Natural killer cell (primary cell): ENCODE measurements at regions not wholly inside any gene's neighbourhood (a gene's known extent, or its start where the extent isn't known, plus 50 kb on each side); places are given as distances from the start of the nearest gene placed in this dataset.

Experiments
- ATAC-seq, 3 donors: fragments of 150-1000 bp in 2 of 3; fragments of 200-7000 bp in 1 of 3; cut with Tn5 transposase; 1 replicate in 1 of 3; 2 replicates in 2 of 3; pipeline ENCODE4 v1.10.0; 2021; ENCODE audit warnings: mild to moderate bottlenecking in 2 of 3, moderate library complexity in 2 of 3
- DNase-seq, 2 donors: peaks; one replicate each; pipeline versions ENCODE4 v3.0.0 to v3.0.0-alpha.2; 2013 to 2021; ENCODE audit warnings: mixed read lengths in 1 of 2
- H3K27ac ChIP-seq: one replicate; pipeline ENCODE4 v1.5.1; 2013; ENCODE audit warnings: mild to moderate bottlenecking, low read length
- H3K27me3 ChIP-seq: one replicate; pipeline ENCODE4 v1.6.1; 2013; ENCODE audit warnings: low read length; ENCODE audit not compliant: control insufficient read depth, insufficient read depth
- H3K36me3 ChIP-seq: one replicate; pipeline ENCODE4 v1.6.1; 2013; ENCODE audit warnings: low read length; ENCODE audit not compliant: control insufficient read depth, insufficient read depth
- H3K4me1 ChIP-seq: one replicate; pipeline ENCODE4 v1.6.1; 2013; ENCODE audit warnings: low read length; ENCODE audit not compliant: control insufficient read depth, insufficient read depth
- H3K4me3 ChIP-seq: one replicate; pipeline ENCODE4 v1.5.1; 2013; ENCODE audit warnings: low read length
- H3K9me3 ChIP-seq: one replicate; pipeline ENCODE4 v1.6.1; 2013; ENCODE audit warnings: low read length; ENCODE audit not compliant: control insufficient read depth, insufficient read depth
- H3K27ac Mint-ChIP-seq, 2 donors: one replicate each; pipeline ENCODE4 v1.8.0; 2022; ENCODE audit warnings: mild to moderate bottlenecking in 2 of 2, mixed read lengths in 2 of 2, moderate library complexity in 1 of 2
- H3K27me3 Mint-ChIP-seq, 2 donors: one replicate each; pipeline ENCODE4 v1.8.0; 2022; ENCODE audit warnings: low read depth in 2 of 2, mixed read lengths in 2 of 2
- H3K36me3 Mint-ChIP-seq: one replicate; pipeline ENCODE4 v1.8.0; 2022; ENCODE audit warnings: mixed read lengths
- H3K4me1 Mint-ChIP-seq, 2 donors: one replicate each; pipeline ENCODE4 v1.8.0; 2022; ENCODE audit warnings: mixed read lengths in 2 of 2
- H3K4me3 Mint-ChIP-seq: one replicate; pipeline ENCODE4 v1.8.0; 2022; ENCODE audit warnings: mild to moderate bottlenecking, moderate library complexity, mixed read lengths
- H3K9me3 Mint-ChIP-seq, 2 donors: one replicate each; pipeline ENCODE4 v1.8.0; 2022; ENCODE audit warnings: mixed read lengths in 2 of 2
- CTCF ChIP-seq: fragments of 200-600 bp; IDR thresholded peaks from one replicate; pipeline ENCODE4 v1.8.0; 2022; ENCODE audit warnings: antibody characterized with exemption
- WGBS: methylation state at CpG from one replicate; pipeline ENCODE4 v1.1.7; 2013; ENCODE audit warnings: missing lambda C conversion rate; ENCODE audit not compliant: insufficient coverage; 5-methylcytosine and 5-hydroxymethylcytosine counted together
- intact Hi-C: fragments of 100-400 bp; cut with micrococcal nuclease; formaldehyde crosslinking; loops from one replicate; pipeline ENCODE4 v1.14.2; 2022

- peaks cover 6 to 19% of the 10 kb centered on the region in 2 donors for H3K27me3 Mint-ChIP-seq
Measured at GRCh38 chr3:43198791-43199644, 87.3 kb upstream of the SNRK start.

DNA sequence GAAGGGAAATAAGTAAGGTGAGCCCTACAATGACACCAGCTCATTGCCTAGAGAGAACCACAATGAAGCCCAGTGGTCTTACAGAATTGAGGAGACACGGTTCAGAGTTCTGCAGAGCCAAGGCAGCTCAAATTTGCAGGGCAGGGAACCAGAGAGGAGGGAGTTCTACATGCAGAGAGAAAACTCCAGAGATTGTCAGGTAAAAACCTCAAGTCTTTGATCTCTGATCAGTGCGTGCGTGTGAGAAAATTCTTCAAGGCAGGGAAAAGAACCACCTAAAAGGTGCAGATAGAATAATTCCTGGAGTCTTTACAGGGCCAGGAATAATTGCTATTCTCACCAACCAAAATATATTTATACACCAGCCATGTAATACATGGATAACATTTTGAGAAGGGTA, 88.0 kb upstream of the SNRK start:
- Mint-ChIP-seq H3K27me3 (peaks cover 6 to 19% of the 10 kb centered on the region in 2 donors), H3K4me1 (peaks cover 19 to 40% of the 10 kb centered on the region in 2 donors), H3K9me3 (no peaks in the 10 kb centered on the region), H3K36me3 (no peaks in the 10 kb centered on the region), H3K4me3 (no peak overlapping the region), H3K27ac (peak overlapping the region in 1 of 2 donors; percentile 52)
- DNase-seq (peak in 1 of 2 donors; percentile 46), ATAC-seq (no peak)
- Histone ChIP-seq H3K9me3 (no peaks in the 10 kb centered on the region), H3K27me3 (no peaks in the 10 kb centered on the region), H3K4me1 (peaks cover 17% of the 10 kb centered on the region), H3K4me3 (no peak overlapping the region), H3K36me3 (no peaks in the 10 kb centered on the region), H3K27ac (no peak overlapping the region)
- no peak for TF ChIP-seq CTCF
- WGBS, result 66% methylated on average over 3 of the region's 3 CpGs
- intact Hi-C loops, result no loop called here

More at GRCh38 chr3:43198791-43199644, 87.3 kb upstream of the SNRK start:
- no peak for TF ChIP-seq CTCF
- Histone ChIP-seq H3K27me3 (no peaks in the 10 kb centered on the region), H3K9me3 (no peaks in the 10 kb centered on the region), H3K4me3 (no peak overlapping the region), H3K4me1 (peaks cover 10% of the 10 kb centered on the region), H3K36me3 (no peaks in the 10 kb centered on the region), H3K27ac (no peak overlapping the region)
- no peak for DNase-seq
- H3K27ac Mint-ChIP-seq, result peak overlapping the region in 1 of 2 donors; percentile 52
- no peak overlapping the region for H3K4me3 Mint-ChIP-seq
- WGBS, result 65% methylated on average over 2 of the region's 3 CpGs
- peaks cover 16 to 33% of the 10 kb centered on the region in 2 donors for H3K4me1 Mint-ChIP-seq
- no peak for ATAC-seq
- no peaks in the 10 kb centered on the region for H3K36me3 Mint-ChIP-seq
- intact Hi-C loops, result no loop called here
- H3K9me3 Mint-ChIP-seq, result no peaks in the 10 kb centered on the region

- ATAC-seq, result no peak
- H3K27me3 ChIP-seq, result no peaks in the 10 kb centered on the region
- no peak overlapping the region for H3K4me3 ChIP-seq
- Mint-ChIP-seq H3K27me3 (peaks cover 6 to 19% of the 10 kb centered on the region in 2 donors), H3K9me3 (no peaks in the 10 kb centered on the region), H3K27ac (no peak overlapping the region), H3K4me3 (no peak overlapping the region), H3K4me1 (peaks cover 19 to 51% of the 10 kb centered on the region in 2 donors), H3K36me3 (no peaks in the 10 kb centered on the region)
- H3K27ac ChIP-seq, result no peak overlapping the region
- no peak for DNase-seq
- H3K4me1 ChIP-seq, result peaks cover 19% of the 10 kb centered on the region
- TF ChIP-seq CTCF, result no peak
- WGBS, result no CpG with 5 or more reads among the region's 1 CpG
- intact Hi-C loops, result no loop called here
- H3K9me3 ChIP-seq, result no peaks in the 10 kb centered on the region
- H3K36me3 ChIP-seq, result no peaks in the 10 kb centered on the region
Measured at GRCh38 chr3:43197181-43197580, 89.2 kb upstream of the SNRK start.
